GM19467 (cell line): ENCODE measurements at regions not wholly inside any gene's neighbourhood (a gene's known extent, or its start where the extent isn't known, plus 50 kb on each side); places are given as distances from the start of the nearest gene placed in this dataset.
A peak's percentile ranks its signal among the peaks of the same experiment; 100 is the strongest.

Experiments
- ATAC-seq: cut with Tn5 transposase; IDR thresholded peaks from one replicate; pipeline ENCODE4 v1.9.1; 2021; ENCODE audit warnings: mild to moderate bottlenecking, moderate library complexity; ENCODE audit not compliant: unreplicated experiment

- ATAC-seq, result no peak
These were observed 139.3 kb upstream of the PHACTR1 start for GRCh38 chr6:12577124-12577850.

GRCh38 chr6:12578097-12578496 is 138.5 kb upstream of the PHACTR1 start:
- no peak for ATAC-seq

GRCh38 chr6:12578751-12579150 is 137.8 kb upstream of the PHACTR1 start:
- ATAC-seq, result no peak

- ATAC-seq, result no peak
These were observed 136.3 kb upstream of the PHACTR1 start for GRCh38 chr6:12580290-12580689.

- ATAC-seq, result no peak
These were observed 134.0 kb upstream of the PHACTR1 start for GRCh38 chr6:12582421-12583110.

- no peak for ATAC-seq
These were observed 131.7 kb upstream of the PHACTR1 start for GRCh38 chr6:12584631-12585405.

- ATAC-seq, result no peak
These were observed 131.0 kb upstream of the PHACTR1 start for GRCh38 chr6:12585497-12585958.

- no peak for ATAC-seq
These were observed 129.7 kb upstream of the PHACTR1 start for GRCh38 chr6:12586721-12587480.

- no peak for ATAC-seq
These were observed 125.7 kb upstream of the PHACTR1 start for GRCh38 chr6:12590901-12591300.

- no peak for ATAC-seq
These were observed 123.9 kb upstream of the PHACTR1 start for GRCh38 chr6:12592634-12593033.

GRCh38 chr6:12593771-12594529 is 122.6 kb upstream of the PHACTR1 start:
- no peak for ATAC-seq

- no peak for ATAC-seq
These were observed 122.1 kb upstream of the PHACTR1 start for GRCh38 chr6:12594530-12594893.

- peak; percentile 50 for ATAC-seq
These were observed 121.3 kb upstream of the PHACTR1 start for GRCh38 chr6:12595161-12595811.

- no peak for ATAC-seq
These were observed 119.8 kb upstream of the PHACTR1 start for GRCh38 chr6:12596731-12597130.

GRCh38 chr6:12598919-12599318 is 117.6 kb upstream of the PHACTR1 start:
- no peak for ATAC-seq

- no peak for ATAC-seq
These were observed 114.7 kb upstream of the PHACTR1 start for GRCh38 chr6:12601881-12602280.

GRCh38 chr6:12602342-12602741 is 114.2 kb upstream of the PHACTR1 start:
- ATAC-seq, result no peak

GRCh38 chr6:12602951-12603672 is 113.5 kb upstream of the PHACTR1 start:
- no peak for ATAC-seq

- no peak for ATAC-seq
These were observed 112.9 kb upstream of the PHACTR1 start for GRCh38 chr6:12603673-12604049.
